GM21723 (cell line): ENCODE measurements at regions not wholly inside any gene's neighbourhood (a gene's known extent, or its start where the extent isn't known, plus 50 kb on each side); places are given as distances from the start of the nearest gene placed in this dataset.
"Not testable (repeated sequence)": the region's sequence is repeated elsewhere in the genome, so short reads cannot be mapped to it uniquely, and the experiment has no call there.

Experiments
- ATAC-seq: cut with Tn5 transposase; IDR thresholded peaks from one replicate; pipeline ENCODE4 v1.9.1; 2021; ENCODE audit warnings: mild to moderate bottlenecking, moderate library complexity; ENCODE audit not compliant: unreplicated experiment

GRCh38 chr17:34039759-34040555, 215.1 kb upstream of the CCL2 start:
- ATAC-seq: not testable (repeated sequence)

GRCh38 chr17:34045990-34046389, 209.1 kb upstream of the CCL2 start:
- ATAC-seq: no peak

- no peak for ATAC-seq
Measured at GRCh38 chr17:34051046-34051445, 204.0 kb upstream of the CCL2 start.

- ATAC-seq: no peak
Measured at GRCh38 chr17:34054495-34054894, 200.6 kb upstream of the CCL2 start.

- no peak for ATAC-seq
Measured at GRCh38 chr17:34055606-34056005, 199.5 kb upstream of the CCL2 start.

- no peak for ATAC-seq
Measured at GRCh38 chr17:34059423-34060220, 195.5 kb upstream of the CCL2 start.

GRCh38 chr17:34066528-34066927, 188.6 kb upstream of the CCL2 start:
- ATAC-seq: no peak

GRCh38 chr17:34067011-34067410, 188.1 kb upstream of the CCL2 start:
- no peak for ATAC-seq

GRCh38 chr17:34068571-34068970, 186.5 kb upstream of the CCL2 start:
- no peak for ATAC-seq

- ATAC-seq: no peak
Measured at GRCh38 chr17:34070712-34071111, 184.4 kb upstream of the CCL2 start.

GRCh38 chr17:34071886-34072420, 183.1 kb upstream of the CCL2 start:
- ATAC-seq: no peak

- ATAC-seq: no peak
Measured at GRCh38 chr17:34075076-34075475, 180.0 kb upstream of the CCL2 start.

GRCh38 chr17:34076743-34077631, 178.1 kb upstream of the CCL2 start:
- ATAC-seq: no peak

- ATAC-seq: no peak
Measured at GRCh38 chr17:34081269-34081668, 173.8 kb upstream of the CCL2 start.

GRCh38 chr17:34082404-34082803, 172.7 kb upstream of the CCL2 start:
- no peak for ATAC-seq

GRCh38 chr17:34089042-34089441, 166.0 kb upstream of the CCL2 start:
- not testable (repeated sequence) for ATAC-seq

- no peak for ATAC-seq
Measured at GRCh38 chr17:34090593-34090992, 164.5 kb upstream of the CCL2 start.

- no peak for ATAC-seq
Measured at GRCh38 chr17:34091975-34092374, 163.1 kb upstream of the CCL2 start.

GRCh38 chr17:34095106-34095505, 160.0 kb upstream of the CCL2 start:
- no peak for ATAC-seq

- no peak for ATAC-seq
Measured at GRCh38 chr17:34098699-34099098, 156.4 kb upstream of the CCL2 start.
